ENCODE measurements at regions not wholly inside any gene's neighbourhood (a gene's known extent, or its start where the extent isn't known, plus 50 kb on each side); places are given as distances from the start of the nearest gene placed in this dataset.

GRCh38 chr13:22461854-22462490, 718.8 kb upstream of the SGCG start:
- no peak for FAIRE-seq

GRCh38 chr13:22463089-22463488, 717.7 kb upstream of the SGCG start:
- no peak for FAIRE-seq

GRCh38 chr13:22468045-22468444, 712.7 kb upstream of the SGCG start:
- no peak for FAIRE-seq

- no peak for FAIRE-seq
Observed at GRCh38 chr13:22468824-22469223, 712.0 kb upstream of the SGCG start.

- no peak for FAIRE-seq
Observed at GRCh38 chr13:22469452-22469851, 711.3 kb upstream of the SGCG start.

- no peak for FAIRE-seq
Observed at GRCh38 chr13:22470075-22470474, 710.7 kb upstream of the SGCG start.

GRCh38 chr13:22482496-22483000, 698.2 kb upstream of the SGCG start:
- no peak for FAIRE-seq

- FAIRE-seq = no peak
Observed at GRCh38 chr13:22483276-22483675, 697.5 kb upstream of the SGCG start.

GRCh38 chr13:22486490-22486889, 694.3 kb upstream of the SGCG start:
- FAIRE-seq = no peak

- no peak for FAIRE-seq
Observed at GRCh38 chr13:22487932-22488331, 692.8 kb upstream of the SGCG start.

- FAIRE-seq = no peak
Observed at GRCh38 chr13:22489771-22490170, 691.0 kb upstream of the SGCG start.

GRCh38 chr13:22495819-22496218, 685.0 kb upstream of the SGCG start:
- no peak for FAIRE-seq

GRCh38 chr13:22496803-22497508, 683.8 kb upstream of the SGCG start:
- no peak for FAIRE-seq

- no peak for FAIRE-seq
Observed at GRCh38 chr13:22497991-22498780, 682.6 kb upstream of the SGCG start.

GRCh38 chr13:22499919-22500318, 680.9 kb upstream of the SGCG start:
- no peak for FAIRE-seq

- no peak for FAIRE-seq
Observed at GRCh38 chr13:22505489-22505888, 675.3 kb upstream of the SGCG start.

- no peak for FAIRE-seq
Observed at GRCh38 chr13:22506096-22506691, 674.6 kb upstream of the SGCG start.

- FAIRE-seq = no peak
Observed at GRCh38 chr13:22517544-22517943, 663.2 kb upstream of the SGCG start.

GRCh38 chr13:22536851-22537250, 643.9 kb upstream of the SGCG start:
- FAIRE-seq = no peak

GRCh38 chr13:22538400-22538799, 642.4 kb upstream of the SGCG start:
- FAIRE-seq = no peak

GRCh38 chr13:22549126-22549525, 631.7 kb upstream of the SGCG start:
- FAIRE-seq = no peak

GRCh38 chr13:22561581-22561980, 619.2 kb upstream of the SGCG start:
- no peak for FAIRE-seq

- FAIRE-seq = no peak
Observed at GRCh38 chr13:22562116-22562515, 618.7 kb upstream of the SGCG start.

Measured in TTC549 (cell line).